ENCODE measurements at regions not wholly inside any gene's neighbourhood (a gene's known extent, or its start where the extent isn't known, plus 50 kb on each side); places are given as distances from the start of the nearest gene placed in this dataset.

DNA sequence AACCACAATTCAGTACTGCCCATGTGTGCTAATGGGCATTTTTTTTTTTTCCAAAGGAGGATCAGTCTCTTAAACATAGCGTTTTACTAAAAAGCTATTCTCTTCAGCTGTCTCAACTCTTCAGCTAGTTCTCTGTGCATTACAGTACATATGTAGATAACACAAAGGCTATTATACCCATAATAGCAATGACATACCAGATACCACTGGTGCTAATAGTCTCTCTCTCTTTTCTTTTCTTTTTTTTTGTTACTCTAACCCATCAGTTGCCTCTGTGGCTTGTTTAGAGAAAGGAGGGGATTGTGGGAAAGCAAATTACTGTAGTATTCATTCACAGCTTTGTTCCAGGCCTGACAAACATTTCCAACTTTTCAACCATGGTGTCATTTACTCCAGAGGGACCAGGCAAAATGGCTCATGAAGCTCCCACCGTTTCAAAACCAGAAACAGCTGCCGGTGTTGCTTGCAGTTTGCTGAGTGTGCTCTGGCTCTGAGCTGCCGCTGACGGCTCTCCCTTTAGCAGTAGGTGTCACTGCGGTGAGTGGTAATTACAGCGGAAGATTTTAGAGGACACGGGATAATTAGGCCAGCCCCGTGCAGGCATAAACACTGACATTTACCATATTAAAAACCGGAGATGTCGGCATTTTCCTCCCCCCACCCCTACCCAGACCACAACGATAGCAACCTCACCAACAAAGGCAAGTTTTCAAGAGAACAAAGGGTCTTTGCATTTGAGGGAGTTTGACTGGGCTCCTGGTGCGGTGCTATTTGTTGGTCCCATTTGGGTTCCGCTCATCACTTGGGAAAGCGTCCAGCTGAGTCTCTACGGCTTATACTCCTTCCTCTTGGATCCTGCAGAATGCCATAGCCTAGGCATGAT is 1005.5 kb downstream of the KCNMA1 start:
- TF ChIP-seq TAF1 (IDR thresholded peaks at IDR 0.05; ENCODE audit: low read depth) (no peak), FOXM1 (IDR thresholded peaks at IDR 0.05; ENCODE audit: borderline replicate concordance, low read depth) (no peak), RAD21 (IDR thresholded peaks at IDR 0.05; ENCODE audit: low read depth) (no peak), CEBPB (IDR thresholded peaks at IDR 0.05) (no peak), CREB1 (IDR thresholded peaks at IDR 0.05; ENCODE audit: low read depth) (no peak), EP300 (IDR thresholded peaks at IDR 0.05; ENCODE audit: borderline replicate concordance) (no peak)
- TF ChIP-seq, protein P1, sequence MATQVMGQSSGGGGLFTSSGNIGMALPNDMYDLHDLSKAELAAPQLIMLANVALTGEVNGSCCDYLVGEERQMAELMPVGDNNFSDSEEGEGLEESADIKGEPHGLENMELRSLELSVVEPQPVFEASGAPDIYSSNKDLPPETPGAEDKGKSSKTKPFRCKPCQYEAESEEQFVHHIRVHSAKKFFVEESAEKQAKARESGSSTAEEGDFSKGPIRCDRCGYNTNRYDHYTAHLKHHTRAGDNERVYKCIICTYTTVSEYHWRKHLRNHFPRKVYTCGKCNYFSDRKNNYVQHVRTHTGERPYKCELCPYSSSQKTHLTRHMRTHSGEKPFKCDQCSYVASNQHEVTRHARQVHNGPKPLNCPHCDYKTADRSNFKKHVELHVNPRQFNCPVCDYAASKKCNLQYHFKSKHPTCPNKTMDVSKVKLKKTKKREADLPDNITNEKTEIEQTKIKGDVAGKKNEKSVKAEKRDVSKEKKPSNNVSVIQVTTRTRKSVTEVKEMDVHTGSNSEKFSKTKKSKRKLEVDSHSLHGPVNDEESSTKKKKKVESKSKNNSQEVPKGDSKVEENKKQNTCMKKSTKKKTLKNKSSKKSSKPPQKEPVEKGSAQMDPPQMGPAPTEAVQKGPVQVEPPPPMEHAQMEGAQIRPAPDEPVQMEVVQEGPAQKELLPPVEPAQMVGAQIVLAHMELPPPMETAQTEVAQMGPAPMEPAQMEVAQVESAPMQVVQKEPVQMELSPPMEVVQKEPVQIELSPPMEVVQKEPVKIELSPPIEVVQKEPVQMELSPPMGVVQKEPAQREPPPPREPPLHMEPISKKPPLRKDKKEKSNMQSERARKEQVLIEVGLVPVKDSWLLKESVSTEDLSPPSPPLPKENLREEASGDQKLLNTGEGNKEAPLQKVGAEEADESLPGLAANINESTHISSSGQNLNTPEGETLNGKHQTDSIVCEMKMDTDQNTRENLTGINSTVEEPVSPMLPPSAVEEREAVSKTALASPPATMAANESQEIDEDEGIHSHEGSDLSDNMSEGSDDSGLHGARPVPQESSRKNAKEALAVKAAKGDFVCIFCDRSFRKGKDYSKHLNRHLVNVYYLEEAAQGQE (IDR thresholded peaks at IDR 0.05; ENCODE audit: low read depth) = no peak
- TF ChIP-seq, protein P2, sequence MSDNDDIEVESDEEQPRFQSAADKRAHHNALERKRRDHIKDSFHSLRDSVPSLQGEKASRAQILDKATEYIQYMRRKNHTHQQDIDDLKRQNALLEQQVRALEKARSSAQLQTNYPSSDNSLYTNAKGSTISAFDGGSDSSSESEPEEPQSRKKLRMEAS (IDR thresholded peaks at IDR 0.05) = no peak

Data from Ishikawa (cell line).